Rectal smooth muscle tissue (tissue), 1 donor: ENCODE measurements at regions not wholly inside any gene's neighbourhood (a gene's known extent, or its start where the extent isn't known, plus 50 kb on each side); places are given as distances from the start of the nearest gene placed in this dataset.
"Not testable (repeated sequence)": the region's sequence is repeated elsewhere in the genome, so short reads cannot be mapped to it uniquely, and the experiment has no call there.

Experiments
- H3K27ac ChIP-seq: one replicate; pipeline ENCODE4 v1.7.0; 2013; ENCODE audit warnings: low read depth, low read length, inconsistent platforms
- H3K27me3 ChIP-seq: one replicate; pipeline ENCODE4 v1.7.0; 2013; ENCODE audit warnings: low read length; ENCODE audit not compliant: control insufficient read depth, insufficient read depth
- H3K36me3 ChIP-seq: one replicate; pipeline ENCODE4 v1.7.0; 2013; ENCODE audit warnings: low read length; ENCODE audit not compliant: control insufficient read depth, insufficient read depth
- H3K4me1 ChIP-seq: one replicate; pipeline ENCODE4 v1.7.0; 2013; ENCODE audit warnings: low read length; ENCODE audit not compliant: control insufficient read depth, insufficient read depth
- H3K4me3 ChIP-seq: one replicate; pipeline ENCODE4 v1.7.0; 2013; ENCODE audit warnings: low read length
- H3K9ac ChIP-seq: one replicate; pipeline ENCODE4 v1.7.0; 2013; ENCODE audit warnings: low read length

GRCh38 chr10:33862536-33863105, 528.2 kb upstream of the NRP1 start:
- no peaks in the 10 kb centered on the region for H3K4me1 ChIP-seq
- H3K36me3 ChIP-seq: no peaks in the 10 kb centered on the region
- H3K4me3 ChIP-seq: no peak overlapping the region
- H3K9ac ChIP-seq: no peak overlapping the region
- no peaks in the 10 kb centered on the region for H3K27me3 ChIP-seq
- no peak overlapping the region for H3K27ac ChIP-seq

- Histone ChIP-seq H3K4me3 (no peak overlapping the region), H3K9ac (no peak overlapping the region), H3K4me1 (no peaks in the 10 kb centered on the region), H3K27me3 (no peaks in the 10 kb centered on the region), H3K36me3 (no peaks in the 10 kb centered on the region), H3K27ac (no peak overlapping the region)
Measured at GRCh38 chr10:33861833-33862232, 527.4 kb upstream of the NRP1 start.

GRCh38 chr10:33861016-33861704, 526.7 kb upstream of the NRP1 start:
- H3K27ac ChIP-seq: no peak overlapping the region
- H3K36me3 ChIP-seq: no peaks in the 10 kb centered on the region

GRCh38 chr10:33860552-33860951, 526.1 kb upstream of the NRP1 start:
- Histone ChIP-seq H3K36me3 (no peaks in the 10 kb centered on the region), H3K9ac (no peak overlapping the region), H3K4me1 (no peaks in the 10 kb centered on the region), H3K4me3 (no peak overlapping the region), H3K27me3 (no peaks in the 10 kb centered on the region), H3K27ac (no peak overlapping the region)

More at GRCh38 chr10:33861016-33861704, 526.7 kb upstream of the NRP1 start:
- Histone ChIP-seq H3K4me1 (no peaks in the 10 kb centered on the region), H3K4me3 (no peak overlapping the region), H3K27me3 (no peaks in the 10 kb centered on the region), H3K9ac (no peak overlapping the region)

GRCh38 chr10:33859319-33860022, 525.0 kb upstream of the NRP1 start:
- Histone ChIP-seq H3K9ac (no peak overlapping the region), H3K27ac (no peak overlapping the region), H3K36me3 (no peaks in the 10 kb centered on the region), H3K27me3 (no peaks in the 10 kb centered on the region), H3K4me3 (no peak overlapping the region), H3K4me1 (no peaks in the 10 kb centered on the region)

- Histone ChIP-seq H3K4me1 (no peaks in the 10 kb centered on the region), H3K9ac (no peak overlapping the region), H3K27me3 (no peaks in the 10 kb centered on the region), H3K36me3 (no peaks in the 10 kb centered on the region), H3K4me3 (no peak overlapping the region), H3K27ac (no peak overlapping the region)
Measured at GRCh38 chr10:33858326-33858725, 523.9 kb upstream of the NRP1 start.

GRCh38 chr10:33853221-33853620, 518.8 kb upstream of the NRP1 start:
- not testable (repeated sequence) for H3K4me3 ChIP-seq, H3K27me3 ChIP-seq, H3K4me1 ChIP-seq, H3K27ac ChIP-seq, H3K9ac ChIP-seq, H3K36me3 ChIP-seq

- H3K4me3 ChIP-seq: no peak overlapping the region
- H3K27ac ChIP-seq: no peak overlapping the region
- H3K9ac ChIP-seq: no peak overlapping the region
- no peaks in the 10 kb centered on the region for H3K36me3 ChIP-seq
- no peaks in the 10 kb centered on the region for H3K4me1 ChIP-seq
- H3K27me3 ChIP-seq: no peaks in the 10 kb centered on the region
Measured at GRCh38 chr10:33843379-33843778, 508.9 kb upstream of the NRP1 start.

GRCh38 chr10:33841678-33842077, 507.2 kb upstream of the NRP1 start:
- H3K4me1 ChIP-seq: no peaks in the 10 kb centered on the region
- H3K9ac ChIP-seq: no peak overlapping the region
- no peak overlapping the region for H3K4me3 ChIP-seq

GRCh38 chr10:33838731-33839130, 504.3 kb upstream of the NRP1 start:
- H3K36me3 ChIP-seq: no peaks in the 10 kb centered on the region
- no peak overlapping the region for H3K27ac ChIP-seq
- H3K4me1 ChIP-seq: no peaks in the 10 kb centered on the region
- H3K4me3 ChIP-seq: no peak overlapping the region
- H3K9ac ChIP-seq: no peak overlapping the region
- H3K27me3 ChIP-seq: no peaks in the 10 kb centered on the region

More at GRCh38 chr10:33841678-33842077, 507.2 kb upstream of the NRP1 start:
- no peak overlapping the region for H3K27ac ChIP-seq
- H3K36me3 ChIP-seq: no peaks in the 10 kb centered on the region
- H3K27me3 ChIP-seq: no peaks in the 10 kb centered on the region

- Histone ChIP-seq H3K27me3 (no peaks in the 10 kb centered on the region), H3K4me1 (no peaks in the 10 kb centered on the region), H3K4me3 (no peak overlapping the region), H3K27ac (no peak overlapping the region), H3K9ac (no peak overlapping the region), H3K36me3 (no peaks in the 10 kb centered on the region)
Measured at GRCh38 chr10:33837736-33838135, 503.3 kb upstream of the NRP1 start.

GRCh38 chr10:33835556-33835955, 501.1 kb upstream of the NRP1 start:
- no peak overlapping the region for H3K27ac ChIP-seq
- no peaks in the 10 kb centered on the region for H3K36me3 ChIP-seq
- H3K27me3 ChIP-seq: no peaks in the 10 kb centered on the region
- H3K9ac ChIP-seq: no peak overlapping the region
- H3K4me3 ChIP-seq: no peak overlapping the region
- no peaks in the 10 kb centered on the region for H3K4me1 ChIP-seq

- H3K27ac ChIP-seq: no peak overlapping the region
- H3K36me3 ChIP-seq: no peaks in the 10 kb centered on the region
- no peaks in the 10 kb centered on the region for H3K4me1 ChIP-seq
Measured at GRCh38 chr10:33833566-33833965, 499.1 kb upstream of the NRP1 start.

More at GRCh38 chr10:33833566-33833965, 499.1 kb upstream of the NRP1 start:
- no peaks in the 10 kb centered on the region for H3K27me3 ChIP-seq
- H3K9ac ChIP-seq: no peak overlapping the region
- H3K4me3 ChIP-seq: no peak overlapping the region
